Neural cell (in vitro differentiated cells): ENCODE measurements at regions not wholly inside any gene's neighbourhood (a gene's known extent, or its start where the extent isn't known, plus 50 kb on each side); places are given as distances from the start of the nearest gene placed in this dataset.
"Not testable (repeated sequence)": the region's sequence is repeated elsewhere in the genome, so short reads cannot be mapped to it uniquely, and the experiment has no call there.

ENCODE experiments used
- CTCF ChIP-seq: fragments of 450-650 bp; IDR thresholded peaks from 2 replicates; pipeline ENCODE4 v1.5.1; 2014; ENCODE audit warnings: antibody characterized with exemption, mild to moderate bottlenecking, moderate library complexity; ENCODE audit not compliant: poor library complexity, severe bottlenecking
- EP300 ChIP-seq: fragments of 450-650 bp; conservative IDR thresholded peaks from 2 replicates; pipeline ENCODE4 v1.6.1; 2014; ENCODE audit warnings: antibody characterized with exemption, mild to moderate bottlenecking, moderate library complexity; ENCODE audit not compliant: poor library complexity, severe bottlenecking
- EZH2 ChIP-seq: fragments of 200-600, 300-800 bp; shearing (Covaris generic), sonication (generic); IDR thresholded peaks from 2 replicates; pipeline ENCODE4 v1.6.1; 2014; ENCODE audit warnings: antibody characterized with exemption, low read length, borderline replicate concordance, mild to moderate bottlenecking; ENCODE audit not compliant: insufficient read depth, poor library complexity, severe bottlenecking
- MXI1 ChIP-seq: fragments of 450-650 bp; conservative IDR thresholded peaks from 2 replicates; pipeline ENCODE4 v1.6.1; 2014; ENCODE audit warnings: antibody characterized with exemption, mild to moderate bottlenecking; ENCODE audit not compliant: poor library complexity, severe bottlenecking
- POLR2AphosphoS5 ChIP-seq: IDR thresholded peaks from 2 replicates; pipeline ENCODE4 v1.6.1; 2012
- RAD21 ChIP-seq: fragments of 450-650 bp; conservative IDR thresholded peaks from 2 replicates; pipeline ENCODE4 v1.6.1; 2014; ENCODE audit warnings: antibody characterized with exemption, mild to moderate bottlenecking, moderate library complexity
- REST ChIP-seq: IDR thresholded peaks from 2 replicates; pipeline ENCODE4 v1.6.1; 2012; ENCODE audit warnings: borderline replicate concordance
- SMC3 ChIP-seq: fragments of 450-650 bp; conservative IDR thresholded peaks from 2 replicates; pipeline ENCODE4 v1.6.1; 2014; ENCODE audit warnings: antibody characterized with exemption, mild to moderate bottlenecking, moderate library complexity; ENCODE audit not compliant: poor library complexity
- TAF1 ChIP-seq: IDR thresholded peaks from 2 replicates; pipeline ENCODE4 v1.6.1; 2012; ENCODE audit warnings: low read depth

GRCh38 chrY:3527040-3527439 is 51.8 kb upstream of the TGIF2LY start:
- TF ChIP-seq TAF1, EZH2, REST, POLR2AphosphoS5, EP300, MXI1: not testable (repeated sequence)
- peak; percentile 58 for TF ChIP-seq CTCF
- peak; percentile 46 for TF ChIP-seq RAD21
- TF ChIP-seq SMC3 = peak; percentile 57
